ENCODE measurements at regions not wholly inside any gene's neighbourhood (a gene's known extent, or its start where the extent isn't known, plus 50 kb on each side); places are given as distances from the start of the nearest gene placed in this dataset.

- FAIRE-seq: no peak
- no peaks in the 10 kb centered on the region for H3K4me1 ChIP-seq (replicated peaks in 1 of 4; ENCODE audit: control insufficient read depth in 3 of 4, insufficient read depth in 4 of 4, low read length in 3 of 4)
- H2BK20ac ChIP-seq (ENCODE audit: low read length): no peak overlapping the region
- WGBS, 2 experiments (ENCODE audit: extremely low coverage in 1 of 2, insufficient coverage in 1 of 2, insufficient read length in 1 of 2, insufficient replicate concordance in 2 of 2, low coverage in 1 of 2, low lambda C conversion rate in 2 of 2, missing lambda C conversion rate in 1 of 2): 87% methylated on average over 11 of the region's 11 CpGs; no CpG with 5 or more reads in 1 of the 2 experiments
- no peak for DNase-seq (ENCODE audit: low read depth in 1 of 2, low spot score in 2 of 2)
- H2BK15ac ChIP-seq (ENCODE audit: low read length): no peak overlapping the region
- H4K91ac ChIP-seq (replicated peaks; ENCODE audit: insufficient read length, low read length): no peak overlapping the region
- H2BK5ac ChIP-seq (ENCODE audit: low read depth, low read length): no peak overlapping the region
- H3K27me3 ChIP-seq (replicated peaks in 1 of 4; ENCODE audit: control insufficient read depth in 3 of 4, extremely low read depth in 1 of 4, insufficient read depth in 3 of 4, low read length in 3 of 4): no peaks in the 10 kb centered on the region
- H3K56ac ChIP-seq (replicated peaks; ENCODE audit: insufficient read length, low read depth, low read length): no peak overlapping the region
- 0 out of 4 replicates have a peak, but pooled peaks cover 0 to 2% of the 10 kb centered on the region in 2 experiments for H3K9me3 ChIP-seq (ENCODE audit: insufficient read depth in 2 of 2, low read depth in 1 of 2, low read length in 1 of 2)
- no peak overlapping the region for H2AFZ ChIP-seq (ENCODE audit: low read length)
- CTCF ChIA-PET (ENCODE audit: partially characterized antibody): interaction anchor here (0.8 to 2.5 kb wide), 5 partner anchors 8 to 346 kb away, joined by 3 to 13 read pairs (median 4); no protein-coding TSS in a partner anchor
- H3K4me2 ChIP-seq (ENCODE audit: insufficient read depth in 1 of 2, low read depth in 2 of 2, low read length in 2 of 2): no peak overlapping the region
- no peak overlapping the region for H2BK120ac ChIP-seq (replicated peaks; ENCODE audit: low read depth, low read length)
- POLR2A ChIA-PET (ENCODE audit: partially characterized antibody): no interaction called here
- no peaks in the 10 kb centered on the region for H4K20me1 ChIP-seq (replicated peaks in 1 of 2; ENCODE audit: control insufficient read depth in 1 of 2, insufficient read depth in 2 of 2, low read length in 2 of 2)
- no peak overlapping the region for H3K4ac ChIP-seq (replicated peaks; ENCODE audit: insufficient read length, low read depth, low read length)
- H3K27ac ChIP-seq (ENCODE audit: low read depth, low read length): no peak overlapping the region
- H3K4me3 ChIP-seq (ENCODE audit: extremely low read depth in 1 of 4, insufficient read depth in 2 of 4, low read depth in 3 of 4, low read length in 4 of 4): no peak overlapping the region
- no peaks in the 10 kb centered on the region for H3K23me2 ChIP-seq (ENCODE audit: low read depth, low read length)
- no peak overlapping the region for H2AK5ac ChIP-seq (ENCODE audit: low read depth, low read length)
- H3K36me3 ChIP-seq (ENCODE audit: control insufficient read depth in 2 of 4, insufficient read depth in 4 of 4, low read length in 3 of 4): no peaks in the 10 kb centered on the region
- H3K14ac ChIP-seq (ENCODE audit: insufficient read length): no peak overlapping the region
- no peak overlapping the region for H3K23ac ChIP-seq (ENCODE audit: insufficient read length)
- H3K9ac ChIP-seq (replicated peaks in 1 of 4; ENCODE audit: extremely low read depth in 1 of 4, low read depth in 3 of 4, low read length in 3 of 4): no peak overlapping the region
- H3K79me1 ChIP-seq (ENCODE audit: low read depth, low read length): no peaks in the 10 kb centered on the region
- H3K79me2 ChIP-seq (ENCODE audit: control insufficient read depth in 1 of 2, insufficient read depth in 2 of 2, low read length in 2 of 2): no peaks in the 10 kb centered on the region
- no peak overlapping the region for H4K5ac ChIP-seq (ENCODE audit: insufficient read length, low read depth, low read length)
- H2BK12ac ChIP-seq (ENCODE audit: low read depth, low read length): no peak overlapping the region
- H4K8ac ChIP-seq (ENCODE audit: extremely low read depth, insufficient read depth, low read length): no peak overlapping the region
- H3K18ac ChIP-seq (ENCODE audit: extremely low read depth, low read length): no peak overlapping the region
- no peak for TF ChIP-seq TBP (IDR thresholded peaks at IDR 0.05; ENCODE audit: low read depth, low read length)
- no peak for TF ChIP-seq ZNF274 (IDR thresholded peaks at IDR 0.05; ENCODE audit: borderline replicate concordance, extremely low read depth, low read length)
- TF ChIP-seq ATF2 (IDR thresholded peaks at IDR 0.05; ENCODE audit: low read length): no peak
- TF ChIP-seq CTCF (IDR thresholded peaks at IDR 0.05; ENCODE audit: control extremely low read depth in 1 of 3, insufficient read depth in 1 of 3, low read depth in 1 of 3, low read length in 3 of 3): no peak
- no peak for TF ChIP-seq EGR1 (IDR thresholded peaks at IDR 0.05; ENCODE audit: borderline replicate concordance, low read depth, low read length)
- no peak for TF ChIP-seq NANOG (IDR thresholded peaks at IDR 0.05; ENCODE audit: insufficient read depth, low read depth, low read length, poor library complexity, severe bottlenecking)
- TF ChIP-seq YY1 (IDR thresholded peaks at IDR 0.05; ENCODE audit: low read depth, low read length): no peak
- no peak for TF ChIP-seq HDAC6 (IDR thresholded peaks at IDR 0.05; ENCODE audit: low read depth, low read length)
Measured at GRCh38 chr14:89013698-89014568, 189.5 kb downstream of the TTC8 start.

Data from H1 (cell line).